Natural killer cell (primary cell): ENCODE measurements at regions not wholly inside any gene's neighbourhood (a gene's known extent, or its start where the extent isn't known, plus 50 kb on each side); places are given as distances from the start of the nearest gene placed in this dataset.

ENCODE experiments used
- ATAC-seq, 3 donors: fragments of 150-1000 bp in 2 of 3; fragments of 200-7000 bp in 1 of 3; cut with Tn5 transposase; 1 replicate in 1 of 3; 2 replicates in 2 of 3; pipeline ENCODE4 v1.10.0; 2021; ENCODE audit warnings: mild to moderate bottlenecking in 2 of 3, moderate library complexity in 2 of 3
- DNase-seq, 2 donors: peaks; one replicate each; pipeline versions ENCODE4 v3.0.0 to v3.0.0-alpha.2; 2013 to 2021; ENCODE audit warnings: mixed read lengths in 1 of 2
- H3K27ac ChIP-seq: one replicate; pipeline ENCODE4 v1.5.1; 2013; ENCODE audit warnings: mild to moderate bottlenecking, low read length
- H3K27me3 ChIP-seq: one replicate; pipeline ENCODE4 v1.6.1; 2013; ENCODE audit warnings: low read length; ENCODE audit not compliant: control insufficient read depth, insufficient read depth
- H3K36me3 ChIP-seq: one replicate; pipeline ENCODE4 v1.6.1; 2013; ENCODE audit warnings: low read length; ENCODE audit not compliant: control insufficient read depth, insufficient read depth
- H3K4me1 ChIP-seq: one replicate; pipeline ENCODE4 v1.6.1; 2013; ENCODE audit warnings: low read length; ENCODE audit not compliant: control insufficient read depth, insufficient read depth
- H3K4me3 ChIP-seq: one replicate; pipeline ENCODE4 v1.5.1; 2013; ENCODE audit warnings: low read length
- H3K9me3 ChIP-seq: one replicate; pipeline ENCODE4 v1.6.1; 2013; ENCODE audit warnings: low read length; ENCODE audit not compliant: control insufficient read depth, insufficient read depth
- H3K27ac Mint-ChIP-seq, 2 donors: one replicate each; pipeline ENCODE4 v1.8.0; 2022; ENCODE audit warnings: mild to moderate bottlenecking in 2 of 2, mixed read lengths in 2 of 2, moderate library complexity in 1 of 2
- H3K27me3 Mint-ChIP-seq, 2 donors: one replicate each; pipeline ENCODE4 v1.8.0; 2022; ENCODE audit warnings: low read depth in 2 of 2, mixed read lengths in 2 of 2
- H3K36me3 Mint-ChIP-seq: one replicate; pipeline ENCODE4 v1.8.0; 2022; ENCODE audit warnings: mixed read lengths
- H3K4me1 Mint-ChIP-seq, 2 donors: one replicate each; pipeline ENCODE4 v1.8.0; 2022; ENCODE audit warnings: mixed read lengths in 2 of 2
- H3K4me3 Mint-ChIP-seq: one replicate; pipeline ENCODE4 v1.8.0; 2022; ENCODE audit warnings: mild to moderate bottlenecking, moderate library complexity, mixed read lengths
- H3K9me3 Mint-ChIP-seq, 2 donors: one replicate each; pipeline ENCODE4 v1.8.0; 2022; ENCODE audit warnings: mixed read lengths in 2 of 2
- CTCF ChIP-seq: fragments of 200-600 bp; IDR thresholded peaks from one replicate; pipeline ENCODE4 v1.8.0; 2022; ENCODE audit warnings: antibody characterized with exemption
- WGBS: methylation state at CpG from one replicate; pipeline ENCODE4 v1.1.7; 2013; ENCODE audit warnings: missing lambda C conversion rate; ENCODE audit not compliant: insufficient coverage; 5-methylcytosine and 5-hydroxymethylcytosine counted together
- intact Hi-C: fragments of 100-400 bp; cut with micrococcal nuclease; formaldehyde crosslinking; loops from one replicate; pipeline ENCODE4 v1.14.2; 2022

- H3K9me3 ChIP-seq: no peaks in the 10 kb centered on the region
- Mint-ChIP-seq H3K27me3 (peaks cover 0 to 2% of the 10 kb centered on the region in 2 donors), H3K36me3 (no peaks in the 10 kb centered on the region), H3K27ac (no peak overlapping the region), H3K4me1 (no peaks in the 10 kb centered on the region), H3K4me3 (no peak overlapping the region), H3K9me3 (no peaks in the 10 kb centered on the region)
- H3K4me3 ChIP-seq: no peak overlapping the region
- ATAC-seq (no peak), DNase-seq (peak in 1 of 2 donors; percentile 25)
- no peaks in the 10 kb centered on the region for H3K36me3 ChIP-seq
- intact Hi-C loops: loop anchor here (10.0 kb wide), 1 partner anchor 441 kb away; no protein-coding TSS in a partner anchor
- H3K27me3 ChIP-seq: no peaks in the 10 kb centered on the region
- no peak overlapping the region for H3K27ac ChIP-seq
- WGBS: 43% methylated on average over 3 of the region's 5 CpGs
- no peaks in the 10 kb centered on the region for H3K4me1 ChIP-seq
- TF ChIP-seq CTCF: no peak
Observed at GRCh38 chr4:112765317-112765974, 128.5 kb downstream of the LARP7 start.

GRCh38 chr4:112766422-112766821 is 129.5 kb downstream of the LARP7 start:
- peaks cover 0 to 2% of the 10 kb centered on the region in 2 donors for H3K27me3 Mint-ChIP-seq
- no peak overlapping the region for H3K4me3 Mint-ChIP-seq
- H3K27ac Mint-ChIP-seq: no peak overlapping the region
- Histone ChIP-seq H3K4me3 (no peak overlapping the region), H3K9me3 (no peaks in the 10 kb centered on the region), H3K27me3 (no peaks in the 10 kb centered on the region), H3K36me3 (no peaks in the 10 kb centered on the region), H3K27ac (no peak overlapping the region), H3K4me1 (no peaks in the 10 kb centered on the region)
- ATAC-seq (no peak), DNase-seq (peak in 1 of 2 donors; percentile 3)
- no peaks in the 10 kb centered on the region for H3K9me3 Mint-ChIP-seq
- no peak for TF ChIP-seq CTCF
- H3K36me3 Mint-ChIP-seq: no peaks in the 10 kb centered on the region
- intact Hi-C loops: loop anchor here (10.0 kb wide), 1 partner anchor 442 kb away; no protein-coding TSS in a partner anchor
- WGBS: 58% methylated on average over 3 of the region's 3 CpGs
- no peaks in the 10 kb centered on the region for H3K4me1 Mint-ChIP-seq

GRCh38 chr4:112767386-112767785 is 130.4 kb downstream of the LARP7 start:
- no peak for ATAC-seq
- peaks cover 0 to 2% of the 10 kb centered on the region in 2 donors for H3K27me3 Mint-ChIP-seq
- 91% methylated on average over 4 of the region's 6 CpGs for WGBS

More at GRCh38 chr4:112767386-112767785, 130.4 kb downstream of the LARP7 start:
- H3K4me3 Mint-ChIP-seq: no peak overlapping the region
- no peak for DNase-seq
- Histone ChIP-seq H3K9me3 (no peaks in the 10 kb centered on the region), H3K4me3 (no peak overlapping the region), H3K27me3 (no peaks in the 10 kb centered on the region), H3K4me1 (no peaks in the 10 kb centered on the region), H3K36me3 (no peaks in the 10 kb centered on the region), H3K27ac (no peak overlapping the region)
- intact Hi-C loops: loop anchor here (10.0 kb wide), 1 partner anchor 443 kb away; no protein-coding TSS in a partner anchor
- TF ChIP-seq CTCF: no peak
- no peak overlapping the region for H3K27ac Mint-ChIP-seq
- H3K9me3 Mint-ChIP-seq: no peaks in the 10 kb centered on the region
- no peaks in the 10 kb centered on the region for H3K36me3 Mint-ChIP-seq
- no peaks in the 10 kb centered on the region for H3K4me1 Mint-ChIP-seq
